ENCODE measurements at regions not wholly inside any gene's neighbourhood (a gene's known extent, or its start where the extent isn't known, plus 50 kb on each side); places are given as distances from the start of the nearest gene placed in this dataset.

GRCh38 chr12:59252731-59253130 is 332.4 kb upstream of the LRIG3 start:
- H3K27ac ChIP-seq (ENCODE audit: low read length in 2 of 2) = no peak overlapping the region
- no peaks in the 10 kb centered on the region for H3K36me3 ChIP-seq (replicated peaks in 1 of 2; ENCODE audit: control extremely low read depth in 1 of 2, control insufficient read depth in 1 of 2, extremely low read depth in 1 of 2, insufficient read depth in 2 of 2, low read length in 1 of 2)
- no peaks in the 10 kb centered on the region for H3K4me1 ChIP-seq (ENCODE audit: control insufficient read depth in 2 of 2, insufficient read depth in 2 of 2, low read length in 2 of 2)
- H2AFZ ChIP-seq (ENCODE audit: insufficient read depth, low read depth, low read length, poor library complexity, severe bottlenecking) = no peak overlapping the region
- H4K20me1 ChIP-seq (ENCODE audit: control insufficient read depth, insufficient read depth, low read length, poor library complexity, severe bottlenecking) = no peaks in the 10 kb centered on the region
- H3K9me3 ChIP-seq (ENCODE audit: control extremely low read depth in 1 of 3, control insufficient read depth in 2 of 3, insufficient read depth in 1 of 3, low read length in 2 of 3) = peaks cover 0 to 8% (median 7%) of the 10 kb centered on the region in 3 donors
- H3K79me2 ChIP-seq (ENCODE audit: control insufficient read depth, insufficient read depth, low read length) = no peaks in the 10 kb centered on the region
- Mint-ChIP-seq H3K27me3 (no peaks in the 10 kb centered on the region), H3K4me3 (no peak overlapping the region), H3K27ac (no peak overlapping the region), H3K4me1 (no peaks in the 10 kb centered on the region), H3K9me3 (ENCODE audit: insufficient read depth) (no peaks in the 10 kb centered on the region)
- ATAC-seq (ENCODE audit: low read depth) = no peak
- DNase-seq = no peak
- no peak overlapping the region for H3K9ac ChIP-seq (ENCODE audit: low read length)
- no peak overlapping the region for H3K4me3 ChIP-seq (ENCODE audit: control extremely low read depth in 1 of 5, extremely low read depth in 1 of 5, insufficient read depth in 1 of 5, low read depth in 2 of 5, low read length in 4 of 5)
- TF ChIP-seq CTCF (IDR thresholded peaks at IDR 0.05) (no peak), EZH2 (IDR thresholded peaks at IDR 0.05; ENCODE audit: borderline replicate concordance, insufficient read depth, low read depth, low read length, poor library complexity, severe bottlenecking) (no peak)
- no peaks in the 10 kb centered on the region for H3K27me3 ChIP-seq (replicated peaks in 1 of 4; ENCODE audit: control extremely low read depth in 1 of 4, control insufficient read depth in 3 of 4, insufficient read depth in 4 of 4, low read length in 3 of 4)
- ChIA-PET POLR2A (no interaction called here), CTCF (no interaction called here)
- intact Hi-C loops (cut with micrococcal nuclease) = no loop called here
- no peak overlapping the region for H3K4me2 ChIP-seq (replicated peaks; ENCODE audit: low read depth, low read length, poor library complexity, severe bottlenecking)

- H3K4me3 Mint-ChIP-seq = no peak overlapping the region
- TF ChIP-seq EZH2 (IDR thresholded peaks at IDR 0.05; ENCODE audit: borderline replicate concordance, insufficient read depth, low read depth, low read length, poor library complexity, severe bottlenecking) (no peak), CTCF (IDR thresholded peaks at IDR 0.05) (no peak)
- H3K27me3 Mint-ChIP-seq = no peaks in the 10 kb centered on the region
- no peaks in the 10 kb centered on the region for H3K9me3 Mint-ChIP-seq (ENCODE audit: insufficient read depth)
- peaks cover 0 to 8% (median 7%) of the 10 kb centered on the region in 3 donors for H3K9me3 ChIP-seq (ENCODE audit: control extremely low read depth in 1 of 3, control insufficient read depth in 2 of 3, insufficient read depth in 1 of 3, low read length in 2 of 3)
- ATAC-seq (ENCODE audit: low read depth) (no peak), DNase-seq (no peak)
- intact Hi-C loops (cut with micrococcal nuclease) = no loop called here
- ChIA-PET POLR2A (no interaction called here), CTCF (no interaction called here)
- H3K4me3 ChIP-seq (ENCODE audit: control extremely low read depth in 1 of 5, extremely low read depth in 1 of 5, insufficient read depth in 1 of 5, low read depth in 2 of 5, low read length in 4 of 5) = no peak overlapping the region
- no peak overlapping the region for H3K9ac ChIP-seq (ENCODE audit: low read length)
- no peaks in the 10 kb centered on the region for H4K20me1 ChIP-seq (ENCODE audit: control insufficient read depth, insufficient read depth, low read length, poor library complexity, severe bottlenecking)
- H3K79me2 ChIP-seq (ENCODE audit: control insufficient read depth, insufficient read depth, low read length) = no peaks in the 10 kb centered on the region
- H3K4me1 ChIP-seq (ENCODE audit: control insufficient read depth in 2 of 2, insufficient read depth in 2 of 2, low read length in 2 of 2) = no peaks in the 10 kb centered on the region
- H3K36me3 ChIP-seq (replicated peaks in 1 of 2; ENCODE audit: control extremely low read depth in 1 of 2, control insufficient read depth in 1 of 2, extremely low read depth in 1 of 2, insufficient read depth in 2 of 2, low read length in 1 of 2) = no peaks in the 10 kb centered on the region
- H3K27ac Mint-ChIP-seq = no peak overlapping the region
- H3K27me3 ChIP-seq (replicated peaks in 1 of 4; ENCODE audit: control extremely low read depth in 1 of 4, control insufficient read depth in 3 of 4, insufficient read depth in 4 of 4, low read length in 3 of 4) = no peaks in the 10 kb centered on the region
- H3K27ac ChIP-seq (ENCODE audit: low read length in 2 of 2) = no peak overlapping the region
- H3K4me1 Mint-ChIP-seq = no peaks in the 10 kb centered on the region
- no peak overlapping the region for H2AFZ ChIP-seq (ENCODE audit: insufficient read depth, low read depth, low read length, poor library complexity, severe bottlenecking)
- no peak overlapping the region for H3K4me2 ChIP-seq (replicated peaks; ENCODE audit: low read depth, low read length, poor library complexity, severe bottlenecking)
Observed at GRCh38 chr12:59250766-59251165, 330.5 kb upstream of the LRIG3 start.

All from B cell (primary cell).